DMS79 treated with DMSO at 0.1 percent for 48 hours (cell line): ENCODE measurements at regions not wholly inside any gene's neighbourhood (a gene's known extent, or its start where the extent isn't known, plus 50 kb on each side); places are given as distances from the start of the nearest gene placed in this dataset.

ENCODE experiments used
- DNase-seq: peaks from one replicate; lab custom pipeline; 2025; lab: John Stamatoyannopoulos, UW

DNA sequence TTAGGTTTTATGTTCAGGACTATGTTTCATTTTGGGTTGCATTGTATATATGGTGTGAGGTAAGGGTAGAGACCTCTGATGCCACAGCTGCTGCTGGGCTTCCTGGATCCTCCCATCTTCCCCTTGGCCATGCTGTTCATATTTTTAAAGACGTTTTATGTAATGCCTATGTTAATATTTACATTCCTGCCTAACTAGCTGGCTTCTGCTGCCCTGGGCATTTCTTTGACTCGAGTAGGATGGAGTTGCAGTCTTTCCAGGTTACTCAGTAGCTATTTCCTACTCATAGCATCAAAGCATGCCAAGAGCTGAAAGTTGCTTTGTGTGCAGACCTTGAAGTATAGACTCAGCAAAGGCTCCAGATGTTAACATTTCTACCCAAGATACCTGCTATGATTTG, 220.5 kb upstream of the CADM1 start:
- DNase-seq = no peak

GRCh38 chr11:115722711-115723110, 218.5 kb upstream of the CADM1 start:
- no peak for DNase-seq

DNA sequence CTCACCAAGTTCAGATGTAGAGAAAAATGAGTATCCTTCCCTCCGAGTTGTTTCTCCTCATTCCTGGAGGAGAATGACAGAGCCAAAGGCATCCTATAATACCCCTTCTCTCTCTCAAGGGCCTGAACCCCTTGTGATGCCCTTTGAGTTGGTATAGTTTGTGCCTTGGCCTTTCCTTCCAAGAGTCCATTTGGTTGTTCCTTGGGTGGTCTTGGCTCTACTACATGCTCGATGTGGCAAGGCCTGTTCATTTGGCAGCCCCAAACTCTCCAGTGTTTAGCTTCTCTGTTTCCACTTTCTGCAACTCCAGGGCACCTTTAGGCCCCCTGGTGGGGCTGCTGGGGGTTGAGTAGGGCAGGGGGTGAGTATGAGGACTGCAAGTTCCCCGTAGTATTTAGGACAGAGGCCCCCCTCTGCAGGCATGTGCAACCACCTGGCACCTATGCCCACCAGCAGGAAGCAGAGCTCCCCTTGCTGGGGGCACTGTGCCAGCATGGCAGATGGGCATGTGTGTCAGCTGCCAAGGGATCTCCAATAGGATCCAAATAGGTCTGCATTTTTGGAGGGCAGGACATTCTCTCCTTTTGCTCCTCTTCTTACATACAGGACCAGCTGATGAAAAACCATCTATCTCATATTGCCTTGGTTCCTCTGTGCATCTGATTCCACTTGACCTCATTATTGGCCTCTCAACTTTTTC, 217.2 kb upstream of the CADM1 start:
- no peak for DNase-seq

DNA sequence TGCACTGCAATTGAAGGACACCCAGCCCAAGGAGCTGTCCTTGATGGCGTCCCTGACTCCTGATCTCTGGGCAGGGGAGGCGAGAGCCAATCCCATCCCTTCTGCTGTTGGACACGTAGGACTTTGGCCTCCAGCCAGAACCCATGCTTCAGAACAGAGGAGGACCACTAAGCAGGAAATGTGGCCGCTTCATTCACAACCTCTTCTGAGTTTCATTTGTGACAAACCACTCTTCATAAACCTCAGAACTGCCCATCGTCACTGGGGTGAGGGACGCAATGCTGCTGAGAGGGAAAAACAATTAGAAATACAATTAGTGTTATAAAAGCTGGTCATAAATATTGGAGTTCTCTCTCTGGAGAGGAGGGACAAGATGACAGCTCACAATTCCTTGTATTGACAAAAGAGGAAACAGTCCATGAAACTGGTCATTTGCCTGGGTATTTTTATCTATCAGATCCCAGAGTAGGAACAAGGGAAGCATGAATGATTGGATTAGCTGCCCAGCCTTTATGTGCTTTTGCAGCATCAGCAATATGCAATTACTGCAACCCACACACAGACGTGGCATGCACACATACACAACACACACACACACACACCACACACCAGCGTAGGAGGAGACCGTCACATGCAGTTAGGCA, 216.5 kb upstream of the CADM1 start:
- peak; percentile 98 for DNase-seq

DNA sequence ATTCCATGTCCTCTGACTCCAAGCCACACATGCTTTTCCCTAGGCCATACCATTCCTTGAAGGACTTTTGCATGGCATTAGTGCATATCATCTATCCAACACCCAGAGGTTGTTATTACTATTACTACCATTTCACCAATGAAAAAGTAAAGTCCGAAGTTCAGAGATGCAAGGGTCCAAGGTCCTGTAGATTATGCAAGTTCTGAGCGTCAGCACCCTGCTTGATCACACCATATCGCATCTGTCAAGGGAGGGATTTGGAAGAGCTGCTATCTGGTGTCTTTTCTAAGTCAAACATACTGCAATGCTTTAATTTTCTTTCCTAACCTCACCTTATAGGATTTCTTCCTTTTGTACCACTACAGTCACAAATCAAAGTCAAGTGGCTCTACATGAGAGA, 214.7 kb upstream of the CADM1 start:
- DNase-seq = no peak

DNA sequence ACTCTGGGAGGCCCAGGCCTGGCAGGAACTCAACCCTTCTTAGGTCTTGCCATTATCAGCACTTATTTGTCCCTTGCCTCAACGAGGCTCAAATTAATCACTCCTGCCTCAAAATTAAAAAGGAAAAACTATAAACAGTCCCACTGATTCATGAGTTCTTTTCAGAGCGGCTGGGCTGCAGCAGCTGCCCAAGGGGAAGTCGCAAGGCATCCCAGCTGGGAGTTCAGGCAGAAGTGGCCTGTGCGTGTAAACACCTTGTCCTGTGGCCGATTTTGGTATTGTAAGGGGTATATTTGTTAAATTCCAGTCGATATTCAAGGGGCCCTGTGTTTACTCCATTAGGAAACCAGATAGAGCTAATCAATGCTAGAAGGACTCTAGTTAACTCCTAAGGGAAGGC, 213.9 kb upstream of the CADM1 start:
- DNase-seq = peak; percentile 48

DNA sequence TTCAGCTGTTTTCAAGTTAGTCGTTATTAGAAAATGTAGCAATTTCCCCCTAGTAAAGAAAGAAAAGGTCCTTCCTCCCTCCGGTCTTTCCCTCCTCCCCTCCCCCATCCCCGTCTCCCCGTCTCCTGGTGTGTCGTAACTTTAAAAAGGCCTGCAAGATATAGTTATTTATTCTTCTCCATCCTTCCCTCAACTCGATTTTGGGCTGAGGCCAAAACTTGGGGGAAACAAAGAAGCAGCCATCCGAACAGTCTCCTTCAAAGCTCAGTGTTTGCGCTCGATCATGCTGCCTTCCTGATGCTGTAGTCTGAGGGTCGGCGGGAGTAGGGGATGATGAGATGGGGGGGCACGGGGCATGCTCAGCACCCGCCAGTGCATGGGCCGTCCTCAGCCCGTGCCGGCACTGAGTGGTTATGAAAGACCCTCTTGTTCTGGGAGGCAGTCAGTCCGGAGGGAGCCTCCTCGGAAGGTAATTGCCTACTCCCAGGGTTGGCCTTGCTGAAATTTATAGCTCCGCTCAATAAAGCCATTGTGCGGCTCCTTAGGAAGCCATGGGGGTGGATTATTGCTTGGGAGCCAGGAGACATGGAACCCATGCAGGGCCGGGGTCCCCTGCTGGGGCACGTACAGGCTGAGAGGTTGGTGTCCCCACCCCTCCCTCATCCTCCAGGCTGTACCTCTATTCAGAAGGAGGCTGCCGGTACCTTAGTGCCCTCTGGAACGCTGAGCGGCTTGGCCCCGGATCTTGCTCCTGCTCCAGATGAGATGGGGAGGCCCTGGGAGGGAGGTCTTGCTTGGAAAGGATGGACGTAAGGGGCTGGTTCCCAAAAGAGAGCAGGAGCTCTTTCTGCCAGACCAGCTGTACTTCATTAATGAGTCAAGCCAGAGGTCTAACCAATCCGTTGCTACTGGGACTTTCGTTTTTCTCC, 212.7 kb upstream of the CADM1 start:
- DNase-seq = peak; percentile 85

GRCh38 chr11:115716080-115716479, 211.9 kb upstream of the CADM1 start:
- no peak for DNase-seq

DNA sequence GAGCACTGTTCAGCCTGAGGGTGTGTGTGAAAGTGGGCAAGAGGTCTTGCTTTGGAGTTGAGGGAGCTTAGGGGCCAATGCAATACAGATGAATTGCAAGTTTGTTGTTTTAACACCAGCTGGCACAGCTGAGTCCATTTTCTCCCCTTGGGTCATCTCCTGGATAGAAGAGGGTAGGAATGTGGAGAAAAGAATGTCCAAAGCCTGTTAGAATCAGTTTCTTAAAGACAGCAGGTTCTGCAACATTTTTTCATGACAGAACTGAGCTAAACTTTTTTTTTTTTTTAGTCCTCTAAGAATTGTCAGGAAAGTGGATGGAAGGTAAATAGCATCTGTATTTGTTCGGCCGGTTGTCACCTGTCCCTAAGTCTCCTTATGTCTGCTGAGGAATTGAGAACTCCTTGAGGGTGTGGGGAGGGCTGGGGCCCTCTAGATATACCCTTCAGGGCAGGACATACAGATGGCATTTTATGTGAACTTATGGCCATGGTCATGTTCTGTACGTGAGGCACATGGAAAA, 211.1 kb upstream of the CADM1 start:
- peak; percentile 34 for DNase-seq

GRCh38 chr11:115712296-115712695, 208.1 kb upstream of the CADM1 start:
- no peak for DNase-seq

- peak; percentile 67 for DNase-seq
Observed at GRCh38 chr11:115710980-115711379, 206.8 kb upstream of the CADM1 start.

DNA sequence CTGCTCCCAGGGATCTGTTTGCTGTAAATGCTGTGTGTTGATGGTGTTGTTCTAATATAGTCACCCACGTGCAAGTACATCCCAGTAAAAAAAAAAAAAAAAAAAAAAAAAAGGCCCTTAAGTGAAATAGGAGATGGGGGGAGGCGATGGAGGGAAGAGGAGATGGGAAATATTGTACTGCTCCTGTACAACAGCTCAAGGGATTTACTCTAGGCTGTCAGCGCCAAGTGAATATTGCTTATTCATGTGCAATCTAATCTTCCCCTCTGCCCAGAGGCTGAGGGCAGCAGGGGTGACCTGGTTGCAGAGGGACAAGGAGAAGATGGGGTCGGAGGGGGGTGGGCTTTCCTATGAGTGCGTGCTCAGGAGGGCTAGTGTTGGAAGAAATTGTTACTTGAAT, 206.2 kb upstream of the CADM1 start:
- peak; percentile 27 for DNase-seq

- DNase-seq = no peak
Observed at GRCh38 chr11:115709297-115709696, 205.1 kb upstream of the CADM1 start.

- DNase-seq = no peak
Observed at GRCh38 chr11:115707180-115707905, 203.1 kb upstream of the CADM1 start.

DNA sequence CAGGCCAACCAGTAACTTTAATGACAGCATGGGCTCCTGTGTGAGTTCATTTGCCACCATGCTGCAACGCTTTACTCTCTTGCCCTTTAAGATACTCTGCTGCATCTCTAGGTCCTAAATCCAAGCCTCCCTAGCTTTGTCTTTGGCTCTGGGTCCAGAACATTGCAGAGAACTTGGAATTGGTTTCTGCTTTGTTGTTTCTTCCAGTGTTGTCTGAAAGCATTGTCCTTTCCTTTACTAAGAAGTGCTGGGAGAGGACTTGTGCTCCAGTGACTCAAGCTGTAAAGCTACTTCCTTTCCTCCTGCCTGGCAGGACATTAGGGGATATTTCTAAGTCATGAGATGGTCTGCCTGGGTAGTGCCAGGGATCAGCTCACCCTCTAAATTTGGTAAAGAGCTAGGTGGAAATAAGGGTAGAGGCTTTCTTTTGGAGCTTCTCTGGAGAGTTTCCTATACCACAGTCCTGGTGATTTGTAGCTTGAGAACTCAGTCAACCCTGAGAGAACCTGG, 202.5 kb upstream of the CADM1 start:
- DNase-seq = no peak

GRCh38 chr11:115705200-115705599, 201.0 kb upstream of the CADM1 start:
- DNase-seq = no peak

DNA sequence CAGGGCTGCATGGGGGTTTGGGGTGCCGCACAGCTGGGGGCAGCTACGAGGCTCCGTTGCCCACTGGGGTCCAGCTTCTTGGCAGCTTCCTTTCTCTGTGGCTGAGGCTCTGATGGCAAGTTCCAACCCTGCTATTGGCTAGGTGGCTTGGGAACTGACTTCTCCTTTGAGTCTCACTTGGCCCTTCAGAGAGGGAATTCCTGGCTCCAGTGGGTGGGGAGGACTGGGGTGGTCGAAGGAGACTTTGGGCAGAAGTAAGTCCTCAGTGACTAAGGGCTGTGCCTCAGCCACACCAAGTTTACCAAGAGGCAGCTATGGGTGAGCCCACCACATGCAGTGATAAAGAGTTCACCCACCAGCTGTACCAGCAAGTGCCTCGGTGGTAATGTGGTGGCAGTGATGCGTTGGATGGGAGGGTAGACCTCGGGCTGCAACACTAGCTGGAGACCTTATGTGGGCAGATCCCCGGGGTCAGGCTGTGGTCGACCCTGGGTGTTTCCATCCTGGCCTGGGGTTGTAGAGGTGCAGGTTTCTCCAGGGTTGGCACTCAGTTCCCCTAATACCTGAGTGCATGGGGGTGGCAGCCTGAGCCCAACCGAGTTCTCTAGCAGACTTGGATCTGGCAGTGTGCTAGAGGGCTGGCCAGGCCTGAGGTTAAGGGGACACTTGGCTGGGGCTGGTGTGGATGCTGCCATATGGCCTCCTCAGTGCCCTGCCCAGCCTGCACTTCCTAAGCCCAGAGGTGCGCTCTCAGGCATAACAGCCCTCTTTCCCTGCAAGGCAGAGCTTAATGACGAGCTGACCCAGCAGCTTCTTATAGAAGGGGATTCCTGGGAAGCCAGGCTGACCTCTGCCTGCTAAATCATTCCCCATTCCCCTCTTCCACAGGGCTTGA, 197.0 kb upstream of the CADM1 start:
- DNase-seq = no peak

- DNase-seq = no peak
Observed at GRCh38 chr11:115700496-115700895, 196.3 kb upstream of the CADM1 start.

DNA sequence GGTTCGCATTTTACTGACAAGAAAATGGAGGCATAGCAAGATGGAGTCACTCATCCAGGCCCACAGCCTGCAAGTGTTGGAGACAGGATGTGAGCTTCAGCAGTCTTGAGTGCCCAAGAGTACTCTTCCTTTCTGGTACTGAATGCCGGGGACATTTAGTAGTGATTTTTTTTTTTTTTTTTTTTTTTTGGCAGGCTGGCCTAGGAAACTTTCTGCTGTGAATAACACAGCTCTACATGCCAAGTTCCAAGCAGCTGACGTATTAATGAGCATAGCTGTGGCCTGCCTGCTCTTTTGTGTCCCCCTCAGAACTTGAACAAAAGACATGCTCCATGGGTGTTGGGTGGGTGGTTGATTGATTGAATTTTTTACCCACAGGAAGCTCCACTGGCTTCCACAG, 195.5 kb upstream of the CADM1 start:
- DNase-seq = peak; percentile 71

- no peak for DNase-seq
Observed at GRCh38 chr11:115699326-115699725, 195.1 kb upstream of the CADM1 start.

DNA sequence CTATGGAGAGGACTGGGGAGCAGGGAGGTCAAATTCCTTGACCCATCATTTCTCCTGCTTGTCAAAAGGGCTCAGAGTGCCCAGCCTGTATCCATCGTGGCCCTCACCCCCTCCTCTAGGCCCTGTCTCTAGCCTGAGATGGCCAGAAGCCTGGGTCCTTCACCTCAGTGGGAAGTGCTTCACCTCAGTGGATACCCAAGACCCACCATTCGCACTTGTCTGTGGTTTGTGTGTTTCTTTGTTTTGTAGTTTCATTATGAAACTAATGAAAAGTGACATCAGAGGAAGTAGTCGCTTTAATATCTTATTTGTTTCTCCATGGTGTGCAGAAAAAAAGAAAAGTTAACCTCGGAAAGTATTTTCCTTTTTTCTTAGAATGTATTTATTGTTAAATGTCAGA, 194.0 kb upstream of the CADM1 start:
- DNase-seq = no peak
